NT2/D1 (cell line): ENCODE measurements at regions not wholly inside any gene's neighbourhood (a gene's known extent, or its start where the extent isn't known, plus 50 kb on each side); places are given as distances from the start of the nearest gene placed in this dataset.

ENCODE experiments used
- DNase-seq: peaks from one replicate; pipeline ENCODE4 v3.0.0-alpha.2; 2011; ENCODE audit warnings: low read depth, low spot score
- H3K27me3 ChIP-seq: 2 replicates; pipeline ENCODE4 v1.6.0; 2011; ENCODE audit warnings: mild to moderate bottlenecking; ENCODE audit not compliant: insufficient read length, insufficient read depth
- H3K36me3 ChIP-seq: 2 replicates; pipeline ENCODE4 v1.6.1; 2011; ENCODE audit warnings: mild to moderate bottlenecking, low read length, mixed read lengths; ENCODE audit not compliant: insufficient read depth, insufficient read length
- H3K4me1 ChIP-seq: 2 replicates; pipeline ENCODE4 v1.5.1; 2011; ENCODE audit not compliant: insufficient read depth, insufficient read length
- H3K4me3 ChIP-seq: 2 replicates; pipeline ENCODE4 v1.5.1; 2011; ENCODE audit warnings: low read depth; ENCODE audit not compliant: insufficient read length
- H3K9ac ChIP-seq: 2 replicates; pipeline ENCODE4 v1.6.0; 2011; ENCODE audit warnings: low read depth; ENCODE audit not compliant: insufficient read length
- H3K9me3 ChIP-seq: 2 replicates; pipeline ENCODE4 v1.5.1; 2011; ENCODE audit warnings: mild to moderate bottlenecking, low read length; ENCODE audit not compliant: insufficient read depth
- SUZ12 ChIP-seq: IDR thresholded peaks from 2 replicates; pipeline ENCODE4 v1.6.1; 2011; ENCODE audit not compliant: insufficient read length, insufficient read depth; ENCODE audit errors: extremely low read depth
- YY1 ChIP-seq: IDR thresholded peaks from 2 replicates; pipeline ENCODE4 v1.6.1; 2011; ENCODE audit not compliant: insufficient read length, insufficient read depth
- ZNF274 ChIP-seq: IDR thresholded peaks from 2 replicates; pipeline ENCODE4 v1.6.1; 2011; ENCODE audit warnings: mild to moderate bottlenecking, low read depth, low read length

- H3K9ac ChIP-seq = no peak overlapping the region
- no peaks in the 10 kb centered on the region for H3K9me3 ChIP-seq
- no peak overlapping the region for H3K4me3 ChIP-seq
- TF ChIP-seq YY1 (no peak), ZNF274 (no peak), SUZ12 (no peak)
- H3K36me3 ChIP-seq = no peaks in the 10 kb centered on the region
- H3K27me3 ChIP-seq = no peaks in the 10 kb centered on the region
- DNase-seq = no peak
- H3K4me1 ChIP-seq = no peaks in the 10 kb centered on the region
These were observed 228.7 kb downstream of the LRATD1 start for GRCh38 chr2:14861181-14861580.

- Histone ChIP-seq H3K9ac (no peak overlapping the region), H3K4me3 (no peak overlapping the region), H3K36me3 (no peaks in the 10 kb centered on the region), H3K27me3 (no peaks in the 10 kb centered on the region), H3K4me1 (no peaks in the 10 kb centered on the region), H3K9me3 (no peaks in the 10 kb centered on the region)
- TF ChIP-seq ZNF274 = no peak
- no peak for TF ChIP-seq YY1
- no peak for TF ChIP-seq SUZ12
- DNase-seq = no peak
These were observed 234.3 kb downstream of the LRATD1 start for GRCh38 chr2:14866736-14867352.

DNA sequence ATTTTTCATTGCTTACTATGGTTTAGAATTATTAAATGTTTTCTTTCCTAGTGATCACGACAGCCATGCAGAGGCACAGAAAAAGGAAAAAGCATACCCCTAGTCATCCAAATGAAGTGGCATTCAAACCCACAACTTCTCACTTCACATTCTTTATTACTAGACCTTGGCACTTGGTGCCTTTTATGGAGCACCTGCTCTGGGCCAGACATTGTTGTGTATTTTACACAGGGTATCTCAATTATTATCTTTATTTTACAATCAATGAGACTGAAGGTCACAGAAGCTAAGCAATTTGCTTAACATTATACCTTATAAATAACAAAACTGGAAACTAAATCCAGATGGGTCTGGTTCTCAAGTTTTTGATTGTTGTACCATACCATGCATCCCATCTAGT is 235.3 kb downstream of the LRATD1 start:
- TF ChIP-seq YY1 (no peak), ZNF274 (no peak)
- Histone ChIP-seq H3K27me3 (no peaks in the 10 kb centered on the region), H3K9ac (no peak overlapping the region), H3K9me3 (no peaks in the 10 kb centered on the region), H3K36me3 (no peaks in the 10 kb centered on the region), H3K4me3 (no peak overlapping the region), H3K4me1 (no peaks in the 10 kb centered on the region)
- no peak for DNase-seq

DNA sequence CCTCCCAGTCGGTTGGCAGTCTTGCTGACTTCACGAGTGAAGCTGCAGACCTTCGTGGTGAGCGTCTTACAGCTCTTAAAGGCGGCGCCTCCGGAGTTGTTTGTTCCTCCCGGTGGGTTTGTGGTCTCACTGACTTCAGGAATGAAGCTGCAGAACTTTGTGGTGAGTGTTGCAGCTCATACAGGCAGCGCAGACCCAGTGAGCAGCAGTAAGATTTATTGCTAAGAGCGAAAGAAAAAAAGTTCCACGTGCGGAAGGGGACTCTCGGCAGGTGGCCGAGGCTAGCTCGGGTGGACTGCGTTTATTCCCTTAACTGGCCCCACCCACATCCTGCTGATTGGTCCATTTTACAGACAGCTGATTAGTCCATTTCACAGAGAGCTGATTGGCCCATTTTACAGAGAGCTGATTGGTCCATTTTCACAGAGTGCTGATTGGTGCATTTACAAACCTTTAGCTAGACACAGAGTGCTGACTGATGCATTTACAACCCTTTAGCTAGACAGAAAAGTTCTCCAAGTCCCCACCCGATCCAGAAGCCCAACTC is 240.3 kb downstream of the LRATD1 start:
- H3K4me1 ChIP-seq = no peaks in the 10 kb centered on the region
- H3K36me3 ChIP-seq = no peaks in the 10 kb centered on the region
- no peak for DNase-seq
- H3K9ac ChIP-seq = no peak overlapping the region
- TF ChIP-seq ZNF274 (no peak), YY1 (no peak), SUZ12 (no peak)
- no peak overlapping the region for H3K4me3 ChIP-seq
- no peaks in the 10 kb centered on the region for H3K9me3 ChIP-seq
- H3K27me3 ChIP-seq = no peaks in the 10 kb centered on the region

- no peak for DNase-seq
- TF ChIP-seq YY1 = no peak
- TF ChIP-seq SUZ12 = no peak
These were observed 249.3 kb downstream of the LRATD1 start for GRCh38 chr2:14881651-14882327.

DNA sequence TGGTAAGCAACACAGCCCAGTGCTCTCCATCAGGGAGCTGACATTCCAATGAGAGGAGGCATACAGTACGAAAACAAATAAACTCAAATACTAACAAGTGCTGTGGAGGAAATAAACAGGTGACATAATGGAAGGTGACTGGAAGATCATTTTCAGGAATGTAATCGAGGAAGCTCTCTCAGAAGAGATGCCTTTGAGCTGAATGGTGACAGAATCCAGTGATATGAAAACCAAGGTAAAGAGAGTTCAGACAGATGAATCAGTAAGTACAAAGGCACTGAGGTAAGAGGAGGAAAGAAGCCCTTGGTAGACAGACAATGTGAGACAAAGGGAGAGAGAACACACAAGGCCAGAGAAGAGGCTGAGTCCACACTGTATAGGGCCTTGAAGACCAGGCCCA is 252.1 kb downstream of the LRATD1 start:
- TF ChIP-seq YY1 (no peak), SUZ12 (no peak), ZNF274 (no peak)
- no peak overlapping the region for H3K4me3 ChIP-seq
- no peaks in the 10 kb centered on the region for H3K4me1 ChIP-seq
- H3K9ac ChIP-seq = no peak overlapping the region
- DNase-seq = no peak
- H3K36me3 ChIP-seq = no peaks in the 10 kb centered on the region
- no peaks in the 10 kb centered on the region for H3K27me3 ChIP-seq
- H3K9me3 ChIP-seq = no peaks in the 10 kb centered on the region

More at GRCh38 chr2:14881651-14882327, 249.3 kb downstream of the LRATD1 start:
- no peaks in the 10 kb centered on the region for H3K27me3 ChIP-seq
- H3K9me3 ChIP-seq = no peaks in the 10 kb centered on the region
- H3K4me1 ChIP-seq = no peaks in the 10 kb centered on the region
- H3K9ac ChIP-seq = no peak overlapping the region
- no peak overlapping the region for H3K4me3 ChIP-seq
- no peaks in the 10 kb centered on the region for H3K36me3 ChIP-seq

DNA sequence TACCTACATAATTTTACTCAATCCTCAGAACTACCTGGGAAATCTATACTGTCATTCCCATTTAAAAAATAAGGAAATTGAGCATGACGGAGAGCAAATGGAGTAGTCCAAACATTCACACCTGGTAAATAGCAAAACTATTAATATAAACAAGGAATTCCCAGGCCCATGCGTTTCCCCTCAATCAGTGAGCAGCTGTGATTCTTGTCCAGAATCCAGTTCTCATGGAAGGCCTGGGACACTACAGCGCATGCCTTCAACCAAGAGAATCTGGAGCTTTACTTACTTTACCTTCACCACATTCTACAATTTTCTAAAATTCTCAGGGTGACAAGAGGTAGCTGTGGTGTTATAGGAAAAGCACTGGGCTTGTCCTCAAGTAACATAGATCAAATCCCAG is 259.0 kb downstream of the LRATD1 start:
- H3K9ac ChIP-seq = no peak overlapping the region
- TF ChIP-seq YY1 (no peak), ZNF274 (no peak), SUZ12 (no peak)
- no peaks in the 10 kb centered on the region for H3K9me3 ChIP-seq
- H3K27me3 ChIP-seq = no peaks in the 10 kb centered on the region
- DNase-seq = no peak
- no peak overlapping the region for H3K4me3 ChIP-seq
- H3K4me1 ChIP-seq = no peaks in the 10 kb centered on the region
- no peaks in the 10 kb centered on the region for H3K36me3 ChIP-seq
